ENCODE measurements at regions not wholly inside any gene's neighbourhood (a gene's known extent, or its start where the extent isn't known, plus 50 kb on each side); places are given as distances from the start of the nearest gene placed in this dataset.

GRCh38 chr12:124231980-124232653 lies 62.8 kb upstream of the RFLNA start:
- ATAC-seq (no peak), DNase-seq (ENCODE audit: low spot score in 2 of 2) (no peak)
- H3K27ac Mint-ChIP-seq: no peak overlapping the region
- peaks cover 13 to 18% of the 10 kb centered on the region in 2 donors for H3K9me3 Mint-ChIP-seq
- no peaks in the 10 kb centered on the region for H3K36me3 Mint-ChIP-seq

GRCh38 chr12:124232654-124232987 lies 62.3 kb upstream of the RFLNA start:
- Mint-ChIP-seq H3K27ac (no peak overlapping the region), H3K36me3 (no peaks in the 10 kb centered on the region), H3K9me3 (peaks cover 13 to 18% of the 10 kb centered on the region in 2 donors)
- ATAC-seq (no peak), DNase-seq (ENCODE audit: low spot score in 2 of 2) (no peak)

- no peak overlapping the region for H3K27ac Mint-ChIP-seq
- H3K9me3 Mint-ChIP-seq: peaks cover 13 to 18% of the 10 kb centered on the region in 2 donors
- H3K36me3 Mint-ChIP-seq: no peaks in the 10 kb centered on the region
- ATAC-seq (no peak), DNase-seq (ENCODE audit: low spot score in 2 of 2) (no peak)
Observed at GRCh38 chr12:124233041-124233796, 61.7 kb upstream of the RFLNA start.

GRCh38 chr12:124233846-124234640 lies 60.9 kb upstream of the RFLNA start:
- ATAC-seq (no peak), DNase-seq (ENCODE audit: low spot score in 2 of 2) (no peak)
- Mint-ChIP-seq H3K36me3 (no peaks in the 10 kb centered on the region), H3K27ac (no peak overlapping the region), H3K9me3 (peaks cover 13 to 18% of the 10 kb centered on the region in 2 donors)

GRCh38 chr12:124236625-124237031 lies 58.3 kb upstream of the RFLNA start:
- ATAC-seq: no peak
- DNase-seq (ENCODE audit: low spot score in 2 of 2): no peak
- Mint-ChIP-seq H3K9me3 (peaks cover 6 to 10% of the 10 kb centered on the region in 2 donors), H3K36me3 (no peaks in the 10 kb centered on the region), H3K27ac (no peak overlapping the region)

- peaks cover 6 to 10% of the 10 kb centered on the region in 2 donors for H3K9me3 Mint-ChIP-seq
- no peak overlapping the region for H3K27ac Mint-ChIP-seq
- DNase-seq (ENCODE audit: low spot score in 2 of 2) (no peak), ATAC-seq (no peak)
- H3K36me3 Mint-ChIP-seq: no peaks in the 10 kb centered on the region
Observed at GRCh38 chr12:124238886-124239285, 56.0 kb upstream of the RFLNA start.

- DNase-seq (ENCODE audit: low spot score in 2 of 2): no peak
- peak in 1 of 2 donors; percentile 68 for ATAC-seq
- Mint-ChIP-seq H3K9me3 (peaks cover 0 to 4% of the 10 kb centered on the region in 2 donors), H3K27ac (no peak overlapping the region), H3K36me3 (no peaks in the 10 kb centered on the region)
Observed at GRCh38 chr12:124240493-124240892, 54.4 kb upstream of the RFLNA start.

- Mint-ChIP-seq H3K9me3 (peaks cover 0 to 4% of the 10 kb centered on the region in 2 donors), H3K27ac (no peak overlapping the region), H3K36me3 (no peaks in the 10 kb centered on the region)
- ATAC-seq: no peak
- no peak for DNase-seq (ENCODE audit: low spot score in 2 of 2)
Observed at GRCh38 chr12:124241776-124242528, 52.9 kb upstream of the RFLNA start.

- peaks cover 0 to 9% of the 10 kb centered on the region in 2 donors for H3K9me3 Mint-ChIP-seq
- H3K27ac Mint-ChIP-seq: no peak overlapping the region
- ATAC-seq: no peak
- no peaks in the 10 kb centered on the region for H3K36me3 Mint-ChIP-seq
- DNase-seq (ENCODE audit: low spot score in 2 of 2): no peak
Observed at GRCh38 chr12:124242529-124243065, 52.3 kb upstream of the RFLNA start.

- DNase-seq (ENCODE audit: low spot score in 2 of 2) (no peak), ATAC-seq (no peak)
- Mint-ChIP-seq H3K9me3 (peaks cover 0 to 9% of the 10 kb centered on the region in 2 donors), H3K27ac (no peak overlapping the region), H3K36me3 (no peaks in the 10 kb centered on the region)
Observed at GRCh38 chr12:124243936-124244335, 51.0 kb upstream of the RFLNA start.
